HG03457 (cell line): ENCODE measurements at regions not wholly inside any gene's neighbourhood (a gene's known extent, or its start where the extent isn't known, plus 50 kb on each side); places are given as distances from the start of the nearest gene placed in this dataset.
A peak's percentile ranks its signal among the peaks of the same experiment; 100 is the strongest.

ENCODE experiments used
- ATAC-seq: cut with Tn5 transposase; IDR thresholded peaks from one replicate; pipeline ENCODE4 v1.9.1; 2021; ENCODE audit warnings: moderate number of reproducible peaks; ENCODE audit not compliant: unreplicated experiment

DNA sequence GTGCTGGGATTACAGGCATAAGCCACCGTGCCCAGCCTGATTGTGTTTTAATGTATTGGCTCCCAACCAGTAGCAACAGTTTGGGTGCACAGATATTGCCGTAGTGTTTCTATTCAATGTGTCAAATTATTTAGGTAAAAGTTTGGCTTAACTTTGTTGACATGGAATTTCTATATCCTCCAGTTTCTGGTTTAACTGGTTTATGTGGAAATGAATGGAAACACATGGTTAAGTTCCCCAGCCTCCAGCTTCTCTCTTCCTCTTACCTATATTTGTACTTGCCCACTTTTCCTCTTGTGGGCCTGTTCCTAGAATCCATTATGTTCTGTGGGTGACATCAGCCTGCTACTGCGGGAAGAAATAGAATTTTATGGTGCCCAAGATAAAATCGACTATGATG, 53.9 kb upstream of the ESR1 start:
- no peak for ATAC-seq

DNA sequence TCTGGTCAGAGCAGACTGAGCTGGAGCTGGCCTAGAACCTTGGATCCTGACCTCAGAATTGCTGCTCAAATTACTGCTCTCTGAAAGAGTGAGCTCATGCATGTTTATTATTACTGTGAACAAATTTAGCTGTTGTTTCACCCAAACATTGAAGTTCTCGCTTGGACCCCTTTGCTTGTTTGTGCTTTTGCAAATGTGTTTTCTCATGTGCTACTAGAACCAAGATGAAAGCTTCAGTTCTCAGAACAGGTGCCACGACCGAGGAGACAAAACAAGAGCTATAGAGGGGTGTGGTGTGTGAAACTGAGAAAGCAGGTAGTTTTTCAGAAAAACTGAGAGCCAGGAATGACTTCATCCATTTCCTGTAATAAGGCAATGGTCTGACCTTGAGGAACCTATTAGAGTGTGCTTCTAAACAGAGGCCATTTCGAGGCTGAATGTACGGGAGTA, 50.0 kb upstream of the ESR1 start:
- ATAC-seq: peak; percentile 98
